ENCODE measurements at regions not wholly inside any gene's neighbourhood (a gene's known extent, or its start where the extent isn't known, plus 50 kb on each side); places are given as distances from the start of the nearest gene placed in this dataset.

- intact Hi-C loops (cut with DNase I, micrococcal nuclease), result no loop called here
- Mint-ChIP-seq H3K27me3 (peaks cover 16% of the 10 kb centered on the region), H3K9me3 (ENCODE audit: low read depth) (no peaks in the 10 kb centered on the region), H3K36me3 (ENCODE audit: low read depth) (no peaks in the 10 kb centered on the region), H3K4me1 (peaks cover 4% of the 10 kb centered on the region), H3K4me3 (no peak overlapping the region), H3K27ac (no peak overlapping the region)
- ATAC-seq (no peak), DNase-seq (no peak)
- POLR2A ChIA-PET, result no interaction called here
- CTCF ChIA-PET, result no interaction called here
Measured at GRCh38 chr10:10855151-10855581, 162.5 kb upstream of the CELF2 start.

DNA sequence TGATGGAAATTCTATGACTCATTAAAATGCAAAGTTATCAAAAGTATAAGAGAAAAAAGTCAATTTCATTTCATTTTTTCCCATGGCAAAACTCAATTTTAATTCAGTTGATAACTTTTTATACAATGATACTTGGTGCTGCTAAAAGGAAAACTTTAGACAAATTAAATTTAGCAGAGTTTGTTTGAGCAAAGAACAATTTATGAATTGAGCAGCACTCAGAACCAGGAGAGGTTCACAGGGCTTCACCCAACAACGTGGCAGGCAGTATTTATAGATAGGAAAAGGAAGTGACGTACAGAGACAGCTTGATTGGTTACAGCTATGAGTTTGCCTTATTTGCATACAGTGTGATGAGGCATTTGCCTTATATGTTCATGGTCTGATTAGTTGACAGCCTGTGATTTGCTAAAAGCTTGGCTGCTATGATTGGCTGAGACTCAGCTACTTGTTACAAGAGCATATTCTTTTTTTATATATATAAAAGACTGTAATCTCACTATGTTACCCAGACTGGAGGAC lies 157.2 kb upstream of the CELF2 start:
- intact Hi-C loops (cut with DNase I, micrococcal nuclease), result no loop called here
- ChIA-PET CTCF (interaction anchor here (0.5 kb wide), 1 partner anchor 610 kb away, joined by 3 read pairs; no protein-coding TSS in a partner anchor), POLR2A (no interaction called here)
- Mint-ChIP-seq H3K27ac (no peak overlapping the region), H3K9me3 (ENCODE audit: low read depth) (no peaks in the 10 kb centered on the region), H3K27me3 (peaks cover 2% of the 10 kb centered on the region), H3K36me3 (ENCODE audit: low read depth) (no peaks in the 10 kb centered on the region), H3K4me3 (no peak overlapping the region), H3K4me1 (no peaks in the 10 kb centered on the region)
- DNase-seq (no peak), ATAC-seq (no peak)

GRCh38 chr10:10865303-10865702 lies 152.4 kb upstream of the CELF2 start:
- no peak for ATAC-seq
- Mint-ChIP-seq H3K9me3 (ENCODE audit: low read depth) (peaks cover 2% of the 10 kb centered on the region), H3K27me3 (no peaks in the 10 kb centered on the region), H3K4me3 (no peak overlapping the region), H3K4me1 (no peaks in the 10 kb centered on the region), H3K36me3 (ENCODE audit: low read depth) (no peaks in the 10 kb centered on the region), H3K27ac (no peak overlapping the region)
- ChIA-PET POLR2A (no interaction called here), CTCF (no interaction called here)
- DNase-seq, result no peak
- intact Hi-C loops (cut with DNase I, micrococcal nuclease), result no loop called here

DNA sequence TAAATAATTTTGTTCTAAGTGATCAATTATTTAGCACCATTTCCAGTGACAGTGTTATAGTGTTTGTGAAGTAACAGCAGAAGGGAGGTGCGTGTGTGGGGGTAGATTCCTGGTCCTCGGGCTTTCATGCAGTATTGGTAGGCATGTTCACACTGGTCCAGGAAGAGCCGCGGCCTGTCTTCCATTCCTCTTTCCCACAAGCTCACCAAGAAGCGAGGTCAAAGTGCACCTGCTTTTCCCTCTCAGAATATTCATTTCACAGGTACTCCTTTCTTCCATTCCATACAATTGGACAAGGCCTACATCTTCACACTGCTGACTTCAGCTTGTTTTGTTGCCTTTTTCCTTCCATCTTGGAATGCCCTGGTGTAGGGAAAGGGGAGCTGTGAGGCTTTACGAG lies 151.8 kb upstream of the CELF2 start:
- ChIA-PET POLR2A (no interaction called here), CTCF (no interaction called here)
- Mint-ChIP-seq H3K27me3 (peaks cover 2% of the 10 kb centered on the region), H3K9me3 (ENCODE audit: low read depth) (peaks cover 2% of the 10 kb centered on the region), H3K27ac (no peak overlapping the region), H3K36me3 (ENCODE audit: low read depth) (no peaks in the 10 kb centered on the region), H3K4me1 (no peaks in the 10 kb centered on the region), H3K4me3 (no peak overlapping the region)
- intact Hi-C loops (cut with DNase I, micrococcal nuclease), result no loop called here
- no peak for DNase-seq
- no peak for ATAC-seq

DNA sequence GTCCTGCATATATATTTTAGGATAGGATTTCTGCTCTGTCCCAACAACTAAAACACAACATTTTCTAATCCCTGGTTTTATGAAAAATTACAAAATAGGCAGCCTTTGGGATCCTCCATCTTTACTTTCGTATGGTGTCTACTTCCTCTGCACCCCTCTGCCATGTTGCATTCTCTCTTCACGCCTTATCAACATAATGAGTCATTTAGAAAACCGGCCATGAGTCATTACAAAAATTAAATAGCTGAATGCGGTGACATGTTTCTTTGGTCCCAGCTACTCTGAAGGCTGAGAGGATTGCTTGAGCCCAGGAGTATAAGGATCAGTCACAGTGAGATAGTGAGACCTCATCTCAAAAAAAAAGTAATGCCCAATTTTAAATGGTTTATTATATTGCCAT lies 148.1 kb upstream of the CELF2 start:
- ChIA-PET CTCF (no interaction called here), POLR2A (no interaction called here)
- no peak overlapping the region for H3K27ac Mint-ChIP-seq
- H3K4me3 Mint-ChIP-seq, result no peak overlapping the region
- peaks cover 16% of the 10 kb centered on the region for H3K27me3 Mint-ChIP-seq
- H3K9me3 Mint-ChIP-seq (ENCODE audit: low read depth), result peaks cover 2% of the 10 kb centered on the region
- intact Hi-C loops (cut with DNase I, micrococcal nuclease), result no loop called here
- ATAC-seq, result peak; percentile 75
- no peaks in the 10 kb centered on the region for H3K4me1 Mint-ChIP-seq
- DNase-seq, result no peak
- no peaks in the 10 kb centered on the region for H3K36me3 Mint-ChIP-seq (ENCODE audit: low read depth)

GRCh38 chr10:10870523-10871241 lies 147.0 kb upstream of the CELF2 start:
- ChIA-PET POLR2A (no interaction called here), CTCF (no interaction called here)
- Mint-ChIP-seq H3K4me3 (no peak overlapping the region), H3K27me3 (peaks cover 17% of the 10 kb centered on the region), H3K9me3 (ENCODE audit: low read depth) (peaks cover 2% of the 10 kb centered on the region), H3K27ac (no peak overlapping the region), H3K36me3 (ENCODE audit: low read depth) (no peaks in the 10 kb centered on the region), H3K4me1 (no peaks in the 10 kb centered on the region)
- no peak for ATAC-seq
- no peak for DNase-seq
- intact Hi-C loops (cut with DNase I, micrococcal nuclease), result no loop called here

GRCh38 chr10:10871352-10871751 lies 146.3 kb upstream of the CELF2 start:
- H3K4me3 Mint-ChIP-seq, result no peak overlapping the region
- ATAC-seq (no peak), DNase-seq (no peak)
- no peaks in the 10 kb centered on the region for H3K36me3 Mint-ChIP-seq (ENCODE audit: low read depth)
- H3K4me1 Mint-ChIP-seq, result no peaks in the 10 kb centered on the region
- POLR2A ChIA-PET, result no interaction called here
- H3K27me3 Mint-ChIP-seq, result peaks cover 17% of the 10 kb centered on the region
- no peak overlapping the region for H3K27ac Mint-ChIP-seq
- CTCF ChIA-PET, result no interaction called here
- H3K9me3 Mint-ChIP-seq (ENCODE audit: low read depth), result peaks cover 2% of the 10 kb centered on the region
- intact Hi-C loops (cut with DNase I, micrococcal nuclease), result no loop called here

DNA sequence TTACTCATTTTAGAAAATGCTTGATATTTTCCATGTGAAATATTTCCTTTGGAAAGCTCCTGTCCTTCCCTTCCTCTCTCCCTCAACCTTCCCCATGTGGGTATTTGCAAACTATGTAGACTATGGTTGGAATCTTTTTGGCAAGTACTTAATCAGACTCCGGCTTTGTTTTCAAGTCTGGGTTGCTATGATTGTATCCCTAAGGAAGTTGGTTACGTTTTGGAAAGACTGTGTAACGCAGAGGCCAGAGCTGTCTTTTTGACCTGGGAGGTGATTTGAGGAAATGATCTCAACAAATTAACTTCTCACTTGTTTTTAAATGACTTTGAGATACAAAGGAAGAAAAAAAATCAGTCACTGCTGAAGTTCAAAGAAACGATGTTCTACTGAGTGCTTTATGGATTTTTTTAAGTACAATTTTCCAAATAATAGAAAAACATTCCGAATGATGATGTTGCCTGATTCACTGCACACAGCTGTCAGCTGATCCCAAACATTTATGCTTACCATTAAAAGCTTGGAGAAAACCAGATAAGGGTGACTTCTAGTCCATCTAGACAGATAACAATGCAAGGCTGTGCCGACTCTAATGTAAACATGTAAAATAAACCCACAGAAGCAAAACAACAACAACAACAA lies 145.5 kb upstream of the CELF2 start:
- POLR2A ChIA-PET, result no interaction called here
- DNase-seq (no peak), ATAC-seq (no peak)
- H3K36me3 Mint-ChIP-seq (ENCODE audit: low read depth), result no peaks in the 10 kb centered on the region
- H3K4me1 Mint-ChIP-seq, result no peaks in the 10 kb centered on the region
- intact Hi-C loops (cut with DNase I, micrococcal nuclease), result no loop called here
- peaks cover 2% of the 10 kb centered on the region for H3K9me3 Mint-ChIP-seq (ENCODE audit: low read depth)
- H3K27ac Mint-ChIP-seq, result no peak overlapping the region
- H3K27me3 Mint-ChIP-seq, result peaks cover 20% of the 10 kb centered on the region
- H3K4me3 Mint-ChIP-seq, result no peak overlapping the region
- CTCF ChIA-PET, result no interaction called here

- H3K27me3 Mint-ChIP-seq, result peaks cover 20% of the 10 kb centered on the region
- peaks cover 2% of the 10 kb centered on the region for H3K9me3 Mint-ChIP-seq (ENCODE audit: low read depth)
- DNase-seq, result no peak
- CTCF ChIA-PET, result no interaction called here
- H3K27ac Mint-ChIP-seq, result no peak overlapping the region
- ATAC-seq, result no peak
- H3K4me1 Mint-ChIP-seq, result no peaks in the 10 kb centered on the region
- no peaks in the 10 kb centered on the region for H3K36me3 Mint-ChIP-seq (ENCODE audit: low read depth)
- no peak overlapping the region for H3K4me3 Mint-ChIP-seq
- POLR2A ChIA-PET, result no interaction called here
- intact Hi-C loops (cut with DNase I, micrococcal nuclease), result no loop called here
Measured at GRCh38 chr10:10872764-10873163, 144.9 kb upstream of the CELF2 start.

- ATAC-seq, result no peak
- no peaks in the 10 kb centered on the region for H3K4me1 Mint-ChIP-seq
- POLR2A ChIA-PET, result no interaction called here
Measured at GRCh38 chr10:10873289-10873688, 144.4 kb upstream of the CELF2 start.

DNA sequence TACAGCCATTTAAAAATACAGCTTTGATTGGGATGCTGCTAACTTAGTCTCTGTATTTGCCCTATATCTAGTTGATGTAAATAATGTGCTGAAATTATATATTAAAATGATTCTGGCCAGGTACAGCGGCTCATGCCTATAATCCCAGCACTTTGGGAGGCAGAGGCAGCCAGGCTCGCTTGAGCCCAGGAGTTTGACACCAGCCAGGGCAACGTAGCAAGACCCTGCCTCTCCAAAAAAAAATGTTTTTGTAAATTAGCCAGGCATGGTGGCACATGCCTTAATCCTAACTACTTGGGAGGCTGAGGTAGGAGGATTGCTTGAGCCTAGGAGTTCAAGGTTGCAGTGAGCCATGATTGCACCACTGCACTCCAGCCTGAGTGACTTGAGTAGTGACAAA lies 143.8 kb upstream of the CELF2 start:
- H3K27me3 Mint-ChIP-seq, result peaks cover 20% of the 10 kb centered on the region
- intact Hi-C loops (cut with DNase I, micrococcal nuclease), result no loop called here
- H3K27ac Mint-ChIP-seq, result no peak overlapping the region
- H3K9me3 Mint-ChIP-seq (ENCODE audit: low read depth), result peaks cover 2% of the 10 kb centered on the region
- no peak for ATAC-seq
- no peaks in the 10 kb centered on the region for H3K4me1 Mint-ChIP-seq
- no peaks in the 10 kb centered on the region for H3K36me3 Mint-ChIP-seq (ENCODE audit: low read depth)
- DNase-seq, result no peak
- ChIA-PET CTCF (no interaction called here), POLR2A (no interaction called here)
- H3K4me3 Mint-ChIP-seq, result no peak overlapping the region

More at GRCh38 chr10:10873289-10873688, 144.4 kb upstream of the CELF2 start:
- Mint-ChIP-seq H3K9me3 (ENCODE audit: low read depth) (peaks cover 2% of the 10 kb centered on the region), H3K27ac (no peak overlapping the region), H3K27me3 (peaks cover 20% of the 10 kb centered on the region), H3K4me3 (no peak overlapping the region), H3K36me3 (ENCODE audit: low read depth) (no peaks in the 10 kb centered on the region)
- CTCF ChIA-PET, result no interaction called here
- intact Hi-C loops (cut with DNase I, micrococcal nuclease), result no loop called here
- DNase-seq, result no peak

DNA sequence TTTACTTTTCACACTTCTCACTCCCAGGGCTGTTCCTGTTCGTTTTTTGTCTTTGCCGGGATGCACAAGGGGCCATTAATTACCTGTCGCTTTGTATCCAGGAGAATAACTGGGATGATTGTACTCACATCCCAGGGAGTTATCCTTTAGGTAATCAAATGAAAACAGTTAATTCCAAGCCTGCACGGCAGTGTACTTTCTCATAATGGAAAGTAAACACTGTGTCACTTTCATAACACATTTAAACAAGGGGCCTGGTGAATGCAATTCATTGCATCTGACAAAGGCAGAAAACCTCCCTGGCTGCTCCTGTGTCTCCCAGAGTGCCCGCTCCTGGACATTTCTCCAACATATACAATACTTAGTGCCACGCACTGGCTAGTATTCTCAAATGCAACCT lies 138.7 kb upstream of the CELF2 start:
- no peak for DNase-seq
- H3K4me1 Mint-ChIP-seq, result peaks cover 4% of the 10 kb centered on the region

More for the DNA sequence above, 138.7 kb upstream of the CELF2 start:
- intact Hi-C loops (cut with DNase I, micrococcal nuclease), result no loop called here
- Mint-ChIP-seq H3K4me3 (no peak overlapping the region), H3K27ac (no peak overlapping the region), H3K27me3 (peaks cover 4% of the 10 kb centered on the region), H3K36me3 (ENCODE audit: low read depth) (no peaks in the 10 kb centered on the region), H3K9me3 (ENCODE audit: low read depth) (peaks cover 2% of the 10 kb centered on the region)
- ATAC-seq, result no peak
- ChIA-PET CTCF (no interaction called here), POLR2A (no interaction called here)
